CD4-positive, alpha-beta T cell treated with Interferon alpha-2 for 1 hour (primary cell): ENCODE measurements at regions not wholly inside any gene's neighbourhood (a gene's known extent, or its start where the extent isn't known, plus 50 kb on each side); places are given as distances from the start of the nearest gene placed in this dataset.
A peak's percentile ranks its signal among the peaks of the same experiment; 100 is the strongest.
"Not testable (repeated sequence)": the region's sequence is repeated elsewhere in the genome, so short reads cannot be mapped to it uniquely, and the experiment has no call there.

ENCODE experiments used
- DNase-seq, 2 donors: peaks; one replicate each; pipeline ENCODE4 v3.0.0-alpha.2; 2020 to 2022

GRCh38 chr18:57915248-57915647 is 112.1 kb upstream of the ATP8B1 start:
- DNase-seq, result no peak

GRCh38 chr18:57913686-57914085 is 110.6 kb upstream of the ATP8B1 start:
- no peak for DNase-seq

- DNase-seq, result no peak
Measured at GRCh38 chr18:57910817-57911216, 107.7 kb upstream of the ATP8B1 start.

- DNase-seq, result no peak
Measured at GRCh38 chr18:57910134-57910533, 107.0 kb upstream of the ATP8B1 start.

- no peak for DNase-seq
Measured at GRCh38 chr18:57909620-57910019, 106.5 kb upstream of the ATP8B1 start.

- no peak for DNase-seq
Measured at GRCh38 chr18:57908092-57908491, 105.0 kb upstream of the ATP8B1 start.

GRCh38 chr18:57907550-57907949 is 104.4 kb upstream of the ATP8B1 start:
- no peak for DNase-seq

- no peak for DNase-seq
Measured at GRCh38 chr18:57906852-57907251, 103.7 kb upstream of the ATP8B1 start.

GRCh38 chr18:57904535-57904934 is 101.4 kb upstream of the ATP8B1 start:
- no peak for DNase-seq

GRCh38 chr18:57902721-57903120 is 99.6 kb upstream of the ATP8B1 start:
- no peak for DNase-seq

- no peak for DNase-seq
Measured at GRCh38 chr18:57901825-57902589, 98.9 kb upstream of the ATP8B1 start.

- DNase-seq, result no peak
Measured at GRCh38 chr18:57900906-57901435, 97.9 kb upstream of the ATP8B1 start.

- DNase-seq, result no peak
Measured at GRCh38 chr18:57898506-57899124, 95.5 kb upstream of the ATP8B1 start.

- DNase-seq, result no peak
Measured at GRCh38 chr18:57895182-57895581, 92.1 kb upstream of the ATP8B1 start.

- no peak for DNase-seq
Measured at GRCh38 chr18:57891707-57892391, 88.7 kb upstream of the ATP8B1 start.

GRCh38 chr18:57890266-57890665 is 87.2 kb upstream of the ATP8B1 start:
- DNase-seq, result no peak

GRCh38 chr18:57889841-57890240 is 86.7 kb upstream of the ATP8B1 start:
- no peak for DNase-seq

GRCh38 chr18:57887543-57888383 is 84.6 kb upstream of the ATP8B1 start:
- DNase-seq, result no peak

GRCh38 chr18:57885931-57886330 is 82.8 kb upstream of the ATP8B1 start:
- DNase-seq, result no peak

GRCh38 chr18:57882465-57882864 is 79.3 kb upstream of the ATP8B1 start:
- no peak for DNase-seq

- DNase-seq, result peak; percentile 36 to 49
Measured at GRCh38 chr18:57881818-57882413, 78.8 kb upstream of the ATP8B1 start.

- DNase-seq, result not testable (repeated sequence)
Measured at GRCh38 chr18:57879924-57880323, 76.8 kb upstream of the ATP8B1 start.
